Endothelial cell of umbilical vein (primary cell): ENCODE measurements at regions not wholly inside any gene's neighbourhood (a gene's known extent, or its start where the extent isn't known, plus 50 kb on each side); places are given as distances from the start of the nearest gene placed in this dataset.
"Not testable (repeated sequence)": the region's sequence is repeated elsewhere in the genome, so short reads cannot be mapped to it uniquely, and the experiment has no call there.

Experiments
- BruUV-seq: library from RNA; stranded (reverse); fragments of 400-500 nt; replicated peaks from 2 replicates; lab custom pipeline; 2021; lab: Mats Ljungman, UMichigan
- CTCF ChIA-PET: fragments of 300-600, 350-600 bp; sonication (Branson Sonifier 250); formaldehyde crosslinking; loops from one replicate; lab custom pipeline; 2021; ENCODE audit warnings: antibody characterized with exemption, inconsistent platforms; lab: Charles Lee
- POLR2A ChIA-PET: fragments of 300-600, 350-600 bp; sonication (Branson Sonifier 250); formaldehyde crosslinking; loops from one replicate; lab custom pipeline; 2021; ENCODE audit warnings: antibody characterized with exemption, inconsistent platforms; lab: Charles Lee
- DNase-seq: peaks from one replicate; pipeline ENCODE4 v3.0.0-alpha.2; 2011; ENCODE audit warnings: low read depth, low spot score
- FAIRE-seq: peaks from 2 replicates; lab custom pipeline; 2011; peaks lifted over from hg19 to GRCh38; lab: Jason Lieb, UNC
- H2AFZ ChIP-seq: 2 replicates; pipeline ENCODE4 v1.6.0; 2012; ENCODE audit warnings: low read depth, low read length, control low read depth, inconsistent platforms
- H3K27ac ChIP-seq: 2 replicates; pipeline ENCODE4 v1.5.1; 2011; ENCODE audit warnings: low read depth, mild to moderate bottlenecking, control low read depth, low read length, moderate library complexity; ENCODE audit not compliant: insufficient read depth
- H3K27me3 ChIP-seq, 2 experiments: 2 replicates each; pipeline versions ENCODE4 v1.6.0 to v1.6.1; 2011; ENCODE audit warnings: low read length in 2 of 2, mixed read lengths in 1 of 2; ENCODE audit not compliant: control insufficient read depth in 2 of 2, insufficient read depth in 2 of 2
- H3K36me3 ChIP-seq, 2 experiments: 2 replicates in 1 of 2; 3 replicates in 1 of 2; pipeline ENCODE4 v1.5.1; 2011; ENCODE audit warnings: low read length in 2 of 2, mild to moderate bottlenecking in 1 of 2, moderate library complexity in 1 of 2; ENCODE audit not compliant: control insufficient read depth in 2 of 2, insufficient read depth in 2 of 2; ENCODE audit errors: extremely low read depth in 1 of 2
- H3K4me1 ChIP-seq: 3 replicates; pipeline ENCODE4 v1.5.1; 2011; ENCODE audit warnings: mild to moderate bottlenecking, low read length; ENCODE audit not compliant: control insufficient read depth, insufficient read depth; ENCODE audit errors: extremely low read depth
- H3K4me2 ChIP-seq: 2 replicates; pipeline ENCODE4 v1.6.1; 2011; ENCODE audit warnings: low read length, control low read depth, mixed read lengths; ENCODE audit not compliant: insufficient read depth
- H3K4me3 ChIP-seq, 3 experiments: fragments of 200-600 bp in 1 of 3; sonication (generic), shearing (Covaris generic) in 1 of 3; replicated peaks in 1 of 3; 2 replicates each; pipeline ENCODE4 v1.5.1; 2011 to 2016; ENCODE audit warnings: control low read depth in 3 of 3, low read length in 3 of 3, mild to moderate bottlenecking in 2 of 3, inconsistent platforms in 1 of 3, low read depth in 1 of 3, moderate library complexity in 1 of 3; ENCODE audit not compliant: insufficient read depth in 1 of 3
- H3K79me2 ChIP-seq: 2 replicates; pipeline ENCODE4 v1.6.0; 2012; ENCODE audit warnings: low read length, inconsistent platforms; ENCODE audit not compliant: control insufficient read depth, insufficient read depth
- H3K9ac ChIP-seq: replicated peaks from 2 replicates; pipeline ENCODE3; 2011; ENCODE audit warnings: low read length, control low read depth; ENCODE audit not compliant: insufficient read depth; ENCODE audit errors: extremely low read depth
- H3K9me1 ChIP-seq: replicated peaks from 3 replicates; pipeline ENCODE4 v1.6.0; 2011; ENCODE audit warnings: mild to moderate bottlenecking, low read length; ENCODE audit not compliant: control insufficient read depth, insufficient read depth; ENCODE audit errors: extremely low read depth
- H3K9me3 ChIP-seq: replicated peaks from 2 replicates; pipeline ENCODE4 v1.5.1; 2012; ENCODE audit warnings: low read length, inconsistent platforms; ENCODE audit not compliant: control insufficient read depth, insufficient read depth
- H4K20me1 ChIP-seq: replicated peaks from 2 replicates; pipeline ENCODE3; 2011; ENCODE audit warnings: mild to moderate bottlenecking, low read length; ENCODE audit not compliant: control insufficient read depth, insufficient read depth; ENCODE audit errors: extremely low read depth
- EZH2 ChIP-seq: IDR thresholded peaks from 2 replicates; pipeline ENCODE4 v1.6.1; 2012; ENCODE audit warnings: borderline replicate concordance, low read depth, mild to moderate bottlenecking, moderate library complexity, low read length, inconsistent platforms; ENCODE audit not compliant: severe bottlenecking
- FOS ChIP-seq: IDR thresholded peaks from 2 replicates; pipeline ENCODE4 v1.6.1; 2011; ENCODE audit warnings: mild to moderate bottlenecking, low read length, moderate library complexity, borderline replicate concordance; ENCODE audit not compliant: insufficient read depth
- GATA2 ChIP-seq: IDR thresholded peaks from 2 replicates; pipeline ENCODE4 v1.7.0; 2011; ENCODE audit warnings: low read depth, mild to moderate bottlenecking, moderate library complexity, mixed read lengths, low read length; ENCODE audit not compliant: insufficient read length, insufficient read depth
- JUN ChIP-seq: IDR thresholded peaks from 2 replicates; pipeline ENCODE4 v1.6.1; 2011; ENCODE audit warnings: borderline replicate concordance, low read depth; ENCODE audit not compliant: insufficient read length, insufficient read depth
- MYC ChIP-seq: IDR thresholded peaks from one replicate; pipeline ENCODE4 v1.6.1; 2011; ENCODE audit warnings: mild to moderate bottlenecking, low read depth, low read length
- POLR2A ChIP-seq: IDR thresholded peaks from 2 replicates; pipeline ENCODE4 v1.6.1; 2012; ENCODE audit warnings: low read depth, mild to moderate bottlenecking, control low read depth, low read length
- POLR2AphosphoS5 ChIP-seq: IDR thresholded peaks from 2 replicates; pipeline ENCODE4 v1.6.1; 2012; ENCODE audit warnings: low read depth, mild to moderate bottlenecking, control low read depth, low read length, moderate library complexity; ENCODE audit not compliant: insufficient read depth
- dilution Hi-C: fragments of 300-500 bp; cut with MboI; formaldehyde crosslinking; loops from one replicate; pipeline ENCODE4 v1.15.0; 2019; ENCODE audit warnings: low sequenced_read_pairs; ENCODE audit not compliant: extremely low pct_ligation_motif_present
- intact Hi-C: fragments of 100-400 bp; cut with micrococcal nuclease; formaldehyde crosslinking; loops from one replicate; pipeline ENCODE4 v1.10.0; 2022
- TF ChIP-seq, protein P1 (sequence below): IDR thresholded peaks from 2 replicates; pipeline ENCODE4 v1.6.1; 2011; ENCODE audit not compliant: insufficient read depth, insufficient read length
- TF ChIP-seq, protein P2 (sequence below), 2 donors: IDR thresholded peaks; 1 replicate in 1 of 2; 2 replicates in 1 of 2; pipeline ENCODE4 v1.5.1; 2011; ENCODE audit warnings: low read length in 2 of 2, mild to moderate bottlenecking in 2 of 2, moderate library complexity in 2 of 2, control low read depth in 1 of 2, inconsistent platforms in 1 of 2, low read depth in 1 of 2; ENCODE audit not compliant: insufficient read depth in 1 of 2; ENCODE audit errors: extremely low read depth in 1 of 2

DNA sequence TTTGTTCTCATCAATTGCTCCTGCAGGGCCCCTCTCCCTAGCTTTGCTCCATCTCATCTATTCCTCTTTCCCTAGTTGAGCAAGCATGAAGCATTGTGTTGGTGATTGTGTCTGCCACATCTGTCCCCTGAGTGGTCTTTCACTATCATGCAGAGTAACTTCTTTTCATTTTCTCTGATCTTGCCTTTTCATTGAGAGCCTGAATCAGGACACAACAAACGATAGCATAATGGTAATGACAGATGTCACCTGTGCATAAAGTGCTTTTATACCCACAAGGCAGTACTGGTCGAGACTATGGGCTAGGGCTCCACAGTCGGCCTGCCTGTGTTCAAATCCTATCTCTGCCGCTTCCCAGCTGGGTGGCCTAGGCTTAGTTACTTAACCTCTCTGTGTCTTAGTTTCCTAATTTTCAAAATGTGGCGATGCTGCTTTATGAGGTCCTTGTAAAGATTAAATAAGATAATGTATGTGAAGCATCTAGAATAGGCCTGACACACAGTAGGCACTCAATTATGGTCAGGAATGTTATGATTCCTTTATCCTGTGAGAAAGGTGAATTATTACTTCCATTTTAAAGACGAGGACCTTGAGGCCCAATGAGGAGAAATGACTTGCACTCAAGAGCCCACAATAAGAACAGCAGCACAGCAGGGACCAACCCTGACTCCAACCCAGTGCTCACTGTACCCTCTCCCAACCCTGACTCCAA lies 137.1 kb upstream of the ZNF618 start:
- H3K4me2 ChIP-seq, result no peak overlapping the region
- ChIA-PET POLR2A (no interaction called here), CTCF (interaction anchor here (1.0 to 2.7 kb wide), 2 partner anchors 224 to 319 kb away, joined by 3 to 23 read pairs; no protein-coding TSS in a partner anchor)
- no peaks in the 10 kb centered on the region for H3K4me1 ChIP-seq
- peaks cover 7 to 13% of the 10 kb centered on the region in 2 experiments for H3K27me3 ChIP-seq
- no peak overlapping the region for H3K27ac ChIP-seq
- no TSS peak for BruUV-seq
- no peak overlapping the region for H2AFZ ChIP-seq
- H3K9me1 ChIP-seq, result no peaks in the 10 kb centered on the region
- intact Hi-C loops, result loop anchor here (5.0 kb wide), 2 partner anchors 68 to 553 kb away; no protein-coding TSS in a partner anchor
- no peaks in the 10 kb centered on the region for H3K36me3 ChIP-seq
- TF ChIP-seq FOS (no peak), GATA2 (no peak), POLR2AphosphoS5 (no peak), EZH2 (no peak), MYC (no peak), POLR2A (no peak), JUN (no peak)
- TF ChIP-seq, protein P1, sequence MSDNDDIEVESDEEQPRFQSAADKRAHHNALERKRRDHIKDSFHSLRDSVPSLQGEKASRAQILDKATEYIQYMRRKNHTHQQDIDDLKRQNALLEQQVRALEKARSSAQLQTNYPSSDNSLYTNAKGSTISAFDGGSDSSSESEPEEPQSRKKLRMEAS, result no peak
- TF ChIP-seq, protein P2, sequence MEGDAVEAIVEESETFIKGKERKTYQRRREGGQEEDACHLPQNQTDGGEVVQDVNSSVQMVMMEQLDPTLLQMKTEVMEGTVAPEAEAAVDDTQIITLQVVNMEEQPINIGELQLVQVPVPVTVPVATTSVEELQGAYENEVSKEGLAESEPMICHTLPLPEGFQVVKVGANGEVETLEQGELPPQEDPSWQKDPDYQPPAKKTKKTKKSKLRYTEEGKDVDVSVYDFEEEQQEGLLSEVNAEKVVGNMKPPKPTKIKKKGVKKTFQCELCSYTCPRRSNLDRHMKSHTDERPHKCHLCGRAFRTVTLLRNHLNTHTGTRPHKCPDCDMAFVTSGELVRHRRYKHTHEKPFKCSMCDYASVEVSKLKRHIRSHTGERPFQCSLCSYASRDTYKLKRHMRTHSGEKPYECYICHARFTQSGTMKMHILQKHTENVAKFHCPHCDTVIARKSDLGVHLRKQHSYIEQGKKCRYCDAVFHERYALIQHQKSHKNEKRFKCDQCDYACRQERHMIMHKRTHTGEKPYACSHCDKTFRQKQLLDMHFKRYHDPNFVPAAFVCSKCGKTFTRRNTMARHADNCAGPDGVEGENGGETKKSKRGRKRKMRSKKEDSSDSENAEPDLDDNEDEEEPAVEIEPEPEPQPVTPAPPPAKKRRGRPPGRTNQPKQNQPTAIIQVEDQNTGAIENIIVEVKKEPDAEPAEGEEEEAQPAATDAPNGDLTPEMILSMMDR (IDR thresholded peaks at IDR 0.05; ENCODE audit: extremely low read depth in 1 of 2, insufficient read depth in 1 of 2, low read depth in 1 of 2, low read length in 2 of 2), result no peak
- no peaks in the 10 kb centered on the region for H4K20me1 ChIP-seq
- no peak for FAIRE-seq
- DNase-seq, result no peak
- H3K9me3 ChIP-seq, result no peaks in the 10 kb centered on the region
- H3K9ac ChIP-seq, result no peak overlapping the region
- no peak overlapping the region for H3K4me3 ChIP-seq
- dilution Hi-C loops, result no loop called here
- no peaks in the 10 kb centered on the region for H3K79me2 ChIP-seq

DNA sequence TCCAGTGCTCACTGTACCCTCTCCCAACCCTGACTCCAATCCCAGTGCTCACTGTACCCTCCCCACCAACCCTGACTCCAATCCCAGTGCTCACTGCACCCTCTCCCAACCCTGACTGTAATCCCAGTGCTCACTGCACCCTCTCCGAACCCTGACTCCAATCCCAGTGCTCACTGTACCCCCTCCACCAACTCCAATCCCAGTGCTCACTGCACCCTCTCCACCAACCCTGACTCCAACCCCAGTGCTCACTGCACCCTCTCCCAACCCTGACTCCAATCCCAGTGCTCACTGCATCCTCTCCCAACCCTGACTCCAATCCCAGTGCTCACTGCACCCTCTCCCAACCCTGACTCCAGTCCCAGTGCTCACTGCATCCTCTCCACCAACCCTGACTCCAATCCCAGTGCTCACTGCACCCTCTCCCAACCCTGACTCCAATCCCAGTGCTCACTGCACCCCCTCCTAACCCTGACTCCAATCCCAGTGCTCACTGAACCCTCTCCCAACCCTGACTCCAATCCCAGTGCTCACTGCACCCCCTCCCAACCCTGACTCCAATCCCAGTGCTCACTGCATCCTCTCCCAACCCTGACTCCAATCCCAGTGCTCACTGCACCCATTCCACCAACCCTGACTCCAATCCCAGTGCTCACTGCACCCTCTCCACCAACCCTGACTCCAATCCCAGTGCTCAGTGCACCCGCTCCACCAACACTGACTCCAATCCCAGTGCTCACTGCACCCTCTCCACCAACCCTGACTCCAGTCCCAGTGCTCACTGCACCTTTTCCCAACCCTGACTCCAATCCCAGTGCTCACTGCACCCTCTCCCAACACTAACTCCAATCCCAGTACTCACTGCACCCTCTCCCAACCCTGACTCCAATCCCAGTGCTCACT lies 136.3 kb upstream of the ZNF618 start:
- H4K20me1 ChIP-seq, POLR2A ChIA-PET, H3K9me1 ChIP-seq, H3K9ac ChIP-seq, dilution Hi-C loops, H2AFZ ChIP-seq, H3K36me3 ChIP-seq, H3K4me3 ChIP-seq, FAIRE-seq, H3K79me2 ChIP-seq, H3K4me1 ChIP-seq, DNase-seq, H3K9me3 ChIP-seq, H3K27ac ChIP-seq, H3K4me2 ChIP-seq, BruUV-seq, CTCF ChIA-PET: not testable (repeated sequence)
- intact Hi-C loops, result loop anchor here (5.0 kb wide), 2 partner anchors 67 to 552 kb away; no protein-coding TSS in a partner anchor
- H3K27me3 ChIP-seq, result peaks cover 7 to 15% of the 10 kb centered on the region in 2 experiments
